ENCODE measurements at regions not wholly inside any gene's neighbourhood (a gene's known extent, or its start where the extent isn't known, plus 50 kb on each side); places are given as distances from the start of the nearest gene placed in this dataset.

DNA sequence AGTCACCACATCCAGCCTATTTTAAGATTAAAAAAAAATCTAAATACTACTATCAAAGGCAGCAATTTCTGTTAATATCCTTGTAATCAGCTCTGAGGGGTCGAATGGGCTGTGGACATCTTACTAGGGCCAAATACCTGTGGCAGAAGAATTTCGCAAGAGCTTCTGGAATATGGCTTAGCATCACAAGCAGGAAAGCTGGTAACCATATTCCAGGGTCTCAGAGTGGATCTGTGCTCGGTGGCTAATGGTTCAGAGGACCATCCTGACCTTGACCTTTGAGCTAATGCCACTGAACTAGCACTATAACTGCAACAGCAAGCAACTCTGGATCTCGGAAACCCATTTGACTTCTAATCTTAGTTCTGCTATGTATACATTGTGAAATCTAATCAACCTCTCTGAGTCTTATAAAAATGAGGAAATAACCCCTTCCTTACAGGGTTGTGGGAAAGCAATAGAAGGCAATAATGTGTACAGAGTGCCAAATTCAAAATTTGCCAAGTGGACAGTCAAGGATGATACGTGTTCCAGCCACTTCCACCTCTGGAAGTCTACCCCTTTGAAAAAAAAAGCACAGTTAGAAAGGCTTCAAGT, 65.5 kb downstream of the CYP26A1 start:
- TF ChIP-seq, protein P1, sequence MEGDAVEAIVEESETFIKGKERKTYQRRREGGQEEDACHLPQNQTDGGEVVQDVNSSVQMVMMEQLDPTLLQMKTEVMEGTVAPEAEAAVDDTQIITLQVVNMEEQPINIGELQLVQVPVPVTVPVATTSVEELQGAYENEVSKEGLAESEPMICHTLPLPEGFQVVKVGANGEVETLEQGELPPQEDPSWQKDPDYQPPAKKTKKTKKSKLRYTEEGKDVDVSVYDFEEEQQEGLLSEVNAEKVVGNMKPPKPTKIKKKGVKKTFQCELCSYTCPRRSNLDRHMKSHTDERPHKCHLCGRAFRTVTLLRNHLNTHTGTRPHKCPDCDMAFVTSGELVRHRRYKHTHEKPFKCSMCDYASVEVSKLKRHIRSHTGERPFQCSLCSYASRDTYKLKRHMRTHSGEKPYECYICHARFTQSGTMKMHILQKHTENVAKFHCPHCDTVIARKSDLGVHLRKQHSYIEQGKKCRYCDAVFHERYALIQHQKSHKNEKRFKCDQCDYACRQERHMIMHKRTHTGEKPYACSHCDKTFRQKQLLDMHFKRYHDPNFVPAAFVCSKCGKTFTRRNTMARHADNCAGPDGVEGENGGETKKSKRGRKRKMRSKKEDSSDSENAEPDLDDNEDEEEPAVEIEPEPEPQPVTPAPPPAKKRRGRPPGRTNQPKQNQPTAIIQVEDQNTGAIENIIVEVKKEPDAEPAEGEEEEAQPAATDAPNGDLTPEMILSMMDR (IDR thresholded peaks at IDR 0.05 in 2 of 3, conservative IDR thresholded peaks at IDR 0.05 in 1 of 3; ENCODE audit: borderline replicate concordance in 1 of 3, insufficient read depth in 1 of 3, low read depth in 2 of 3, low read length in 2 of 3): no peak
- TF ChIP-seq FOSL1 (IDR thresholded peaks at IDR 0.05; ENCODE audit: low read depth) (no peak), POLR2A (IDR thresholded peaks at IDR 0.05; ENCODE audit: borderline replicate concordance, extremely low read depth, insufficient read depth, insufficient read length) (no peak)
- TF ChIP-seq, protein P2, sequence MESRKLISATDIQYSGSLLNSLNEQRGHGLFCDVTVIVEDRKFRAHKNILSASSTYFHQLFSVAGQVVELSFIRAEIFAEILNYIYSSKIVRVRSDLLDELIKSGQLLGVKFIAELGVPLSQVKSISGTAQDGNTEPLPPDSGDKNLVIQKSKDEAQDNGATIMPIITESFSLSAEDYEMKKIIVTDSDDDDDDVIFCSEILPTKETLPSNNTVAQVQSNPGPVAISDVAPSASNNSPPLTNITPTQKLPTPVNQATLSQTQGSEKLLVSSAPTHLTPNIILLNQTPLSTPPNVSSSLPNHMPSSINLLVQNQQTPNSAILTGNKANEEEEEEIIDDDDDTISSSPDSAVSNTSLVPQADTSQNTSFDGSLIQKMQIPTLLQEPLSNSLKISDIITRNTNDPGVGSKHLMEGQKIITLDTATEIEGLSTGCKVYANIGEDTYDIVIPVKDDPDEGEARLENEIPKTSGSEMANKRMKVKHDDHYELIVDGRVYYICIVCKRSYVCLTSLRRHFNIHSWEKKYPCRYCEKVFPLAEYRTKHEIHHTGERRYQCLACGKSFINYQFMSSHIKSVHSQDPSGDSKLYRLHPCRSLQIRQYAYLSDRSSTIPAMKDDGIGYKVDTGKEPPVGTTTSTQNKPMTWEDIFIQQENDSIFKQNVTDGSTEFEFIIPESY (IDR thresholded peaks at IDR 0.05; ENCODE audit: extremely low read depth, insufficient replicate concordance, low read length): no peak
- TF ChIP-seq, protein P3, sequence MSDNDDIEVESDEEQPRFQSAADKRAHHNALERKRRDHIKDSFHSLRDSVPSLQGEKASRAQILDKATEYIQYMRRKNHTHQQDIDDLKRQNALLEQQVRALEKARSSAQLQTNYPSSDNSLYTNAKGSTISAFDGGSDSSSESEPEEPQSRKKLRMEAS (IDR thresholded peaks at IDR 0.05): no peak

Measured in HCT116 (cell line).